ENCODE measurements at regions not wholly inside any gene's neighbourhood (a gene's known extent, or its start where the extent isn't known, plus 50 kb on each side); places are given as distances from the start of the nearest gene placed in this dataset.
"Not testable (repeated sequence)": the region's sequence is repeated elsewhere in the genome, so short reads cannot be mapped to it uniquely, and the experiment has no call there.

DNA sequence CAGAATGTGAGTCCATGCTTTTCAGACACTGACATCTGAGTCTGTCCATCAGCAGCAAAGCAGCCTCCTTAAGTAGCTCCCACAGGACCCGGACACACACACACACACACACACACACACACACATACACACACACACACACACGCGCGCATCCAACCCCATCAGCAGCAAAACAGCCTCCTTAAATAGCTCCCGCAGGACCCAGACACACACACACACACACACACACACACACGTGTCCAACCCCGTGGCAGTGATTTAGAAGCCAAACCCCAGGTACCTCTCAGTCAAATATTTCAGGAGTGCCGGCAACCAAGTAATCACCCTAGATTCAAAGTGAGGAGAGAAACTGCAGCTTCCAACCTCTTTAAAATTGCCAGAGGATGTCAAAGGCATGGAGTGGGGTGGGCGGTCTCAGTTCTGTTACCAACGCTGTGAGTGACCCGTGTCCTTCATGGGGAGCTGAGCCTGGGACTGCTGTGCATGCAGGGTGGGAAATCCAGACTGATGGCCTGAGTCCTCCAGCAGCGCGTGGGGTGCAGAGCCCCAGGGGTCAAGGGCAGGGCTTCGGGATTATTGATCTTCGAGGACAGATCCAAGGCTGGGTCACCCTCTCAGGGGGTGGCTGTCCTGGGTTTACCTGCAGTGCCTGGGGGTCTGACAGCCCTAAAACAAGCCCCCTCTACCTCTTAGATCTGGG is 293.5 kb downstream of the ADGRD1 start:
- TF ChIP-seq, protein P1, sequence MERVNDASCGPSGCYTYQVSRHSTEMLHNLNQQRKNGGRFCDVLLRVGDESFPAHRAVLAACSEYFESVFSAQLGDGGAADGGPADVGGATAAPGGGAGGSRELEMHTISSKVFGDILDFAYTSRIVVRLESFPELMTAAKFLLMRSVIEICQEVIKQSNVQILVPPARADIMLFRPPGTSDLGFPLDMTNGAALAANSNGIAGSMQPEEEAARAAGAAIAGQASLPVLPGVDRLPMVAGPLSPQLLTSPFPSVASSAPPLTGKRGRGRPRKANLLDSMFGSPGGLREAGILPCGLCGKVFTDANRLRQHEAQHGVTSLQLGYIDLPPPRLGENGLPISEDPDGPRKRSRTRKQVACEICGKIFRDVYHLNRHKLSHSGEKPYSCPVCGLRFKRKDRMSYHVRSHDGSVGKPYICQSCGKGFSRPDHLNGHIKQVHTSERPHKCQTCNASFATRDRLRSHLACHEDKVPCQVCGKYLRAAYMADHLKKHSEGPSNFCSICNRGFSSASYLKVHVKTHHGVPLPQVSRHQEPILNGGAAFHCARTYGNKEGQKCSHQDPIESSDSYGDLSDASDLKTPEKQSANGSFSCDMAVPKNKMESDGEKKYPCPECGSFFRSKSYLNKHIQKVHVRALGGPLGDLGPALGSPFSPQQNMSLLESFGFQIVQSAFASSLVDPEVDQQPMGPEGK (CRISPR knock-in tag; IDR thresholded peaks at IDR 0.05; ENCODE audit: borderline replicate concordance): not testable (repeated sequence)
- TF ChIP-seq, protein P2, sequence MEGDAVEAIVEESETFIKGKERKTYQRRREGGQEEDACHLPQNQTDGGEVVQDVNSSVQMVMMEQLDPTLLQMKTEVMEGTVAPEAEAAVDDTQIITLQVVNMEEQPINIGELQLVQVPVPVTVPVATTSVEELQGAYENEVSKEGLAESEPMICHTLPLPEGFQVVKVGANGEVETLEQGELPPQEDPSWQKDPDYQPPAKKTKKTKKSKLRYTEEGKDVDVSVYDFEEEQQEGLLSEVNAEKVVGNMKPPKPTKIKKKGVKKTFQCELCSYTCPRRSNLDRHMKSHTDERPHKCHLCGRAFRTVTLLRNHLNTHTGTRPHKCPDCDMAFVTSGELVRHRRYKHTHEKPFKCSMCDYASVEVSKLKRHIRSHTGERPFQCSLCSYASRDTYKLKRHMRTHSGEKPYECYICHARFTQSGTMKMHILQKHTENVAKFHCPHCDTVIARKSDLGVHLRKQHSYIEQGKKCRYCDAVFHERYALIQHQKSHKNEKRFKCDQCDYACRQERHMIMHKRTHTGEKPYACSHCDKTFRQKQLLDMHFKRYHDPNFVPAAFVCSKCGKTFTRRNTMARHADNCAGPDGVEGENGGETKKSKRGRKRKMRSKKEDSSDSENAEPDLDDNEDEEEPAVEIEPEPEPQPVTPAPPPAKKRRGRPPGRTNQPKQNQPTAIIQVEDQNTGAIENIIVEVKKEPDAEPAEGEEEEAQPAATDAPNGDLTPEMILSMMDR (IDR thresholded peaks at IDR 0.05 in 2 of 3, conservative IDR thresholded peaks at IDR 0.05 in 1 of 3; ENCODE audit: insufficient read depth in 2 of 3, low read depth in 1 of 3, low read length in 3 of 3): not testable (repeated sequence)
- TF ChIP-seq EP300 (IDR thresholded peaks at IDR 0.05; ENCODE audit: low read length); POLR2AphosphoS5 (IDR thresholded peaks at IDR 0.05; ENCODE audit: control insufficient read depth, insufficient read depth, low read depth, low read length); CAMTA2 (CRISPR knock-in tag; conservative IDR thresholded peaks at IDR 0.05); TCF7L2 (IDR thresholded peaks at IDR 0.05; ENCODE audit: low read depth, low read length): not testable (repeated sequence)
